GM21367 (cell line): ENCODE measurements at regions not wholly inside any gene's neighbourhood (a gene's known extent, or its start where the extent isn't known, plus 50 kb on each side); places are given as distances from the start of the nearest gene placed in this dataset.

Experiments
- ATAC-seq: cut with Tn5 transposase; IDR thresholded peaks from one replicate; pipeline ENCODE4 v1.9.1; 2021; ENCODE audit not compliant: unreplicated experiment

- ATAC-seq: peak; percentile 85
Observed at GRCh38 chr12:27179400-27180214, 64.5 kb upstream of the STK38L start.

- ATAC-seq: no peak
Observed at GRCh38 chr12:27180906-27181505, 63.1 kb upstream of the STK38L start.

- no peak for ATAC-seq
Observed at GRCh38 chr12:27183342-27183741, 60.7 kb upstream of the STK38L start.

GRCh38 chr12:27185234-27186021 is 58.7 kb upstream of the STK38L start:
- peak; percentile 69 for ATAC-seq

GRCh38 chr12:27186022-27186839 is 57.9 kb upstream of the STK38L start:
- ATAC-seq: no peak

- no peak for ATAC-seq
Observed at GRCh38 chr12:27187697-27188096, 56.4 kb upstream of the STK38L start.

GRCh38 chr12:27190761-27191160 is 53.3 kb upstream of the STK38L start:
- no peak for ATAC-seq

GRCh38 chr12:27191531-27191930 is 52.6 kb upstream of the STK38L start:
- ATAC-seq: no peak

- ATAC-seq: no peak
Observed at GRCh38 chr12:27192118-27192802, 51.8 kb upstream of the STK38L start.

- no peak for ATAC-seq
Observed at GRCh38 chr12:27193106-27193505, 51.0 kb upstream of the STK38L start.

GRCh38 chr12:27193854-27194544 is 50.1 kb upstream of the STK38L start:
- no peak for ATAC-seq
